ENCODE measurements at regions not wholly inside any gene's neighbourhood (a gene's known extent, or its start where the extent isn't known, plus 50 kb on each side); places are given as distances from the start of the nearest gene placed in this dataset.
"Not testable (repeated sequence)": the region's sequence is repeated elsewhere in the genome, so short reads cannot be mapped to it uniquely, and the experiment has no call there.

DNA sequence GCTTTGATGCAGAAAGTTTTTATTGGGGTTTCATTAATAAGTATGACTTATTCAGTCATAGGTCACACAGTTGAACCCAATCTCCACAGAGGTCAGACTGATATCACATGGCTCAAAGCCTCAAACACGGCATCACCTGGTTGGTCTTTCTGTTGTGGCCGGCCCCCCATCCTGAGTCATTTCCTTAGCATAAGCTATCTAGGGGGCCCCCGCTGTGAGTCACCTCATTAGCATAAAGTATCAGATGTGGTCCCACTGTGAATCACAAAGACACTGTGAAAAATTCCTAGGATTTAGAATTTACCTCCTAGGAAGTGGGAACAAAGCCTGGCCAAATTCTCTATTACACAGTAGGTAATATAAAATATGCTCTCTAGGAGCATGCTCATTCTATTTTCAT lies 502.2 kb downstream of the PYDC2 start:
- DNase-seq (ENCODE audit: low spot score), result no peak

DNA sequence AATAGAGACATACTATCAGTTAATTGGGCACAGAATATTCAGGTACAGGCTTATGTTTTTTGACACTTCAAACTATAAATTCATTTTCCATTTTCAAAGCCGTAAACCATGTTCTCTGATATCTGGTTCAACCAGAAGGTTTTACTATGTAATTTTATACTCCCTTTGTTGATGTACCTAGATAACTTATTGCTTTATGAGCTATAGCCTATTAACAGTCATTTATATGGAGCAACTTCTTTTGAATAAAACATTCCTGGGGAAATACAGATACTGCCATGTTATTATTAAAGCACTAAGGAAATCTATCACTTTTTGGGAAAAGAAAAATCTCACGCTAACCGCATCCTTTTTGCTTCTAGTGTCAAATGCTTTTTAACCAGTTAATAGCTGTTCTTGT lies 505.6 kb downstream of the PYDC2 start:
- no peak for DNase-seq (ENCODE audit: low spot score)

DNA sequence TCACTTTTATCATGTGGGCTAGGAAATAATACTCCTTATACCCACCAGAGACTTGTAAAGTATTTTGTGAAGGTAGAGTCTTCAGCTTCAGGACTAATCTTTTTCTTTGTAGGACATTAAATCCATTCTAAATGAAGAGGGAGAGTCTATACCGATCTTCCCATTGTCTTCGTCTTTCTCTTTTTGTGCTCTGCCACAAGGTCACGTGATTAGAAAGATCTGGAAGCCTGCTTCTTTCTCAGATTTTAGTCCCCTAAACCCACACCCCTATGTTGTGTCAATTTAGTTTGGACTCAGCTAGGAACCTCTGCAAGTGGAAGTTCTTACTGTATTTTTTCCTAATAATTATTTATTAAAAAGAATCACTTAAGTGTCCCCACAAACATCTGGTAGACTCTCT lies 507.3 kb downstream of the PYDC2 start:
- no peak for DNase-seq (ENCODE audit: low spot score)

DNA sequence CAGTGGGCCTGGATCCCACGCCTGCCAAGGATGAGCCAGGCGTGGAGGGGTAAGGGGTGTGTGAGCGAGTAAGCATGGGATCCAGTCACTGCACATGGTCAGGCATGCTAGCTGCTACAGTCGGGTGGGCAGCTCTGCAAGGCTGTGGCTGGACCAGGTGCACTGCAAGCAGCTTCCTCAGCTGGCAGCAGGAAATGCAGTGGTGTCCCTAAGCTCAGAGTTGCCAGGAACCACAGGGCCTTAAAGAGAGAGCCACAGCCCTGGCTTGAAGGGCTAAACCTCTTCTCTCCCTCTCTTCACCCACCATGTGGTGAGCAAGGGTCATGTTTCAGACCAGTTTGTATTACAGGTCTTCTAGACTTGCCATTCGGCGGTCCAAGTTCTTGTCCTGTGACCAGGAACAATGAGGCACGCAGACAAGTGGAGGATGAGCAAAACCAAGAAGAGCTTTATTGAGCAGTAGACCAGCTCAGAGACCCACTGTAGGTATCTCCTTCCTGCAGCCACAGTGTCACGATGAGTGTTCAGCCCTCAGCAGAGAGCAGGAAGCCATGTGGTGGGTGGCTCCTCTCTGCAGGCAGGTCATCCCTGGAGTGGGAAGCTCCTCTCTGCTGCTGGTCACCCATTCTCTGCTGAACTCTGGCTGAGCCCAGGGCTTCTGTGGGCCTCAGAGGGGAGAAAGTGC lies 511.9 kb downstream of the PYDC2 start:
- DNase-seq (ENCODE audit: low spot score), result no peak

- DNase-seq (ENCODE audit: low spot score), result no peak
Observed at GRCh38 chr3:191973820-191974219, 512.9 kb downstream of the PYDC2 start.

GRCh38 chr3:191975936-191976335 lies 515.0 kb downstream of the PYDC2 start:
- DNase-seq (ENCODE audit: low spot score), result no peak

DNA sequence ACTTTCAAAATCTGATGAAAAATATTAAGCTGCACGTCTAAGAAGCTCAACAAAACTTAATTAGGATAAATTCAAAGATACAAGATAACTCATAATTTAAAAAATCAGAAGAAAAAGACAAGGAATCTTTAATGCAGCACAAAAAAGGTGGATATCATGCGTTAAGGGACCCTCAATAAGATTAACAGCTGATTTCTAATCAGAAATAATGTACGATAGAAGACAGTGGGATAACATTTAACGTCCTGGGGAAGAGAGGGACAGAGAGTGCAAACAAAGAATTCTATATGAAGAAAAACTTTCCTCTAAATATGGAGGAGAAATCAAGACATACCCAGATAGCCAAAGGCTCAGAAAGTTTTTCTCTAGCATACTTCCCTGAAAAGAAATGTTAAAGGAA lies 519.5 kb downstream of the PYDC2 start:
- DNase-seq (ENCODE audit: low spot score), result no peak

GRCh38 chr3:191982481-191982880 lies 521.5 kb downstream of the PYDC2 start:
- DNase-seq (ENCODE audit: low spot score), result no peak

GRCh38 chr3:191985691-191986090 lies 524.7 kb downstream of the PYDC2 start:
- no peak for DNase-seq (ENCODE audit: low spot score)

DNA sequence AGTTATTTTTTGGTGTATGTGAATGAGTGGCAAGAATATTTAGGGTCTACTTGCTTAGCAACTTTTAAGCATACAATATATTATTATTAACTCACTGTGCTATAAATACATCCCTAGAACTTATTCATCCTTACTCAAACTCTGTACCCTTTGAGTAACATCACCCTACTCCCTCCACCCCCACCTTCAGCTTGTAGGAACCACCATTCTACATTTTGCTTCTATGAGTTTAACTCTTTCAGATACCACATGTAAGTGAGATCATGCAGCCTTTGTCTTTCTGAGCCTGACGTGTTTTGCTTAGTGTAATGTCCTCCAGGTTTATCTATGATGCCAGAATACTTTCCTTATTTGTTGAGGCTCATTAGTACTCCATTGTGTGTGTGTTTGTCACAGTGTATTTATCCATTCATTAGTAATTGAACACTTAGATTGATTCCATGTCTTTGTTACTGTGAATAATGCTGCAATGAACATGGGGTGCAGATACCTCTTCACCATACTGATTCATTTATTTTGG lies 526.9 kb downstream of the PYDC2 start:
- DNase-seq (ENCODE audit: low spot score), result no peak

DNA sequence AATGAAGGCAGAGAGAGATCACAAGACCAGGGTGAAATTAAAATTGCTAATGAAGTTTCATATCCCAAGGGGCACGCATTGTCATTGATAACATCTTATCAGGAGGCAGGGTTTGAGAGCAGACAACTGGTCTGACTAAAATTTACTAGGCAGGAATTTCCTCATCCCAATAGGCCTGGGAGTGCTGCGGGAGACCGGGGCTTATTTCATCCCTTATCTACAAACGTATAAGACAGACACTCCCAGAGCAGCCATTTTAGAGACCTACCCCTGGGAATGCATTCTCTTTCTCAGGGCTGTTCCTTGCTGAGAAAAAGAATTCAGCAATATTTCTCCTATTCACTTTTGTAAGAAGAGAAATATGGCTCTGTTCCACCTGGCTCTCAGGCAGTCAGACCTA lies 533.0 kb downstream of the PYDC2 start:
- not testable (repeated sequence) for DNase-seq (ENCODE audit: low spot score)

DNA sequence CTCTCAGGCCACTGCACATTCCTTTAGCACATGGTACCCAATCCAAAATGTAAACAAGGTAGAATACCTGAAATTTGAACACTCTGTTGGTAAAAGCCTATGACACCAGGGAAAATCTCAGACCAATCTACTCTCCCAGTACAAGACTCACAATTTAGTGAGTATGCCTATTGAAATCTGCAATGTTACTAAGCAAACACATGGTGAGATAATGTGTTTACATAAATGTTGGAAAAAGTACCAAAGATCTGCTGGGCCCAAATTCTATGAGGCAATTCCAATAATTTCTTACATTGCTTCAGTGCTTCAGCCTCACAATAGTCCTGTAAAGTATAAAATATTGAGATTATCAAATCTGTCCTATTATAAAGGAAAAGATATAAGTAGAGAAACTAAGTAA lies 536.1 kb downstream of the PYDC2 start:
- no peak for DNase-seq (ENCODE audit: low spot score)

- DNase-seq (ENCODE audit: low spot score), result no peak
Observed at GRCh38 chr3:191997579-191998268, 536.8 kb downstream of the PYDC2 start.

DNA sequence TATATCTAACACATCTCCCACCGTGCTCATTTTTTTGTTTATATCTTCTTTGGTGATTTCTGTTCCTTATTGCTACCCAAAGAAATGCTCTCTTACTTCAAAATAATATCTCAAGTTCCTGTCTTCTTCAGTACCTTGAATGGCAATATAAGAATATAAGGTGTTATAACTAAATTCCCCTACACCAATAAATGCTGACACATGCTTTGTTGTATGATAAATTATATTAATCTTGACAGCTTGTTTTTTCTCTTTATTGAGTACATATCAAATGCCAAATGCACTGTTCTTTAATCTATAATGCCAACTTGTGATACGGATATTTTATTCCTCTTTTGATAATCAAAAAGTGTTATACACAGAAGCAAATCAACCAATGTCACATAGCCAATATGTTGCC lies 540.3 kb downstream of the PYDC2 start:
- DNase-seq (ENCODE audit: low spot score), result no peak

DNA sequence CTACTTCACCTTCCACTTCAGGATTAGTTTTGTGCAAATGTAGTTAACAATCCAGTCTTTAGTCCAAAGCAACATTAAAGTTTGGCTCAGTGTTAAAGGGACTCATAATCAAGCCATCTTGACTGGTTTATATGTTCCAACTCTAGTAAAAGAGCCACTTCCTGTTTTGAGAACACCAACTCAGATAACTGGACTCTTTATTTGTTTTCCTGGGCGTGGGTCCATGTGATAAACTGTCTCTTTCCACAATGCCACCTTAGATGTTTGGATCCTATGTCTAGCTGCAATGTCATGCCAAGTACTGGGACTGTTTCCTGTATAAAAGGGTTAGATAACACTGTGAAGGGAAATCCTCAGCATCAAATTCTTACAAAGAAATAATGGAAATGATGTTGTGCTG lies 545.0 kb downstream of the PYDC2 start:
- DNase-seq (ENCODE audit: low spot score), result no peak

GRCh38 chr3:192009903-192010302 lies 548.9 kb downstream of the PYDC2 start:
- DNase-seq (ENCODE audit: low spot score), result no peak

DNA sequence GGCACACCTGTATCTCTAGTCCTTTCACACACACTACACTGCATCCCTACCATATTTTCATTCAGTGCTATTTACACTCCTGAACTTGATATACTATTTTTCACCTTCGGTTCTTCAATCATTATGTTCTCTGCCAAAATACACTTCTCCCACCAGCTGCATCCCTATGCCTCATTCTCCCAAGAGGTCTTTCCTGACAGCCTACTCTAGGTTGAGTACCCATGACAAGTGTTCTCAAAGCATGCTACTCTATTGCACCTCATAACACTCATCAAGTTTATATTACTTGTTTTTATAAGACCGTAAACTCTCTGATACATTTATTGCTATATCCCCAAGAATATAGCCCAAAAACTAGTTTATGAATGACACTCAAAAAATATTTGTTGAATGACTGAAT lies 549.5 kb downstream of the PYDC2 start:
- no peak for DNase-seq (ENCODE audit: low spot score)

- DNase-seq (ENCODE audit: low spot score), result no peak
Observed at GRCh38 chr3:192011137-192011536, 550.2 kb downstream of the PYDC2 start.

- DNase-seq (ENCODE audit: low spot score), result no peak
Observed at GRCh38 chr3:192013110-192013509, 552.1 kb downstream of the PYDC2 start.

GRCh38 chr3:192022412-192022811 lies 561.4 kb downstream of the PYDC2 start:
- DNase-seq (ENCODE audit: low spot score), result peak; percentile 10

GRCh38 chr3:192024751-192025150 lies 563.8 kb downstream of the PYDC2 start:
- no peak for DNase-seq (ENCODE audit: low spot score)

DNA sequence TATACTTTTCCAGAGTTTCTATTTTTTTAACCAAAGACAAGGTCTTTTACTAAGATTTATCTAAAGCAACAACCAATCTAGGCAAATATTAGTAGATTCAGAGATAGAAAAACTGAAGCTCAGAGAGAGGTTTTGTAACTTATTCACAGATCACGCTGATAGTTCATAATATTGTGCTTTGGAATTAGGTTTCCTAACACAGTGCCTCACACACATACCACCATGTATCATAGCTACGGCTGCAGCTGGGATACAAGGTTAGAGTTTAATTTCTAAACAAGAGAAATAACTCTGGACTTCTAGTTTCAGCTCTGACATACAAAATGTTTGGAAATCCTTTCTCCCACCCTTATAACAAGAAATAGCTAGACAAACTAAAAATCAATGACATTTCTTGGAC lies 565.7 kb downstream of the PYDC2 start:
- DNase-seq (ENCODE audit: low spot score), result no peak

DNA sequence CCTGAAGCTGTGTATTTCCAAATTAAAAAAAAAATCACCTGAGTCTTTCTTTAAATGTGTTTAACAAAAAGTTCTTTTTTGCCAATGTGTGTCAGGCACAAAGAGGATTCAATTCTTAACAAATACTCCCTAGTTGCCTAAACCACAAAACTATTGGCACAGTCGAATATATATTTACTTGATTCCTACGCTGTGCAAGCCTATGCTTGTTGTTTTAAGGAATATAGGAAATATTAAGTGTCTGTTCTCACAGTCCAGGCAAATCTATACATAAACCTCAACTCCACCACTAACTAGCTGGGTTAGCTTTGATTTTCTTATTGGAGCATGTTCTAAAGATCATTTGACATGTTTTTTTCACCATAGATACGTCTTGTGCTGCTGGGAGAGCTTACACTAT lies 571.0 kb downstream of the PYDC2 start:
- DNase-seq (ENCODE audit: low spot score), result no peak

DNA sequence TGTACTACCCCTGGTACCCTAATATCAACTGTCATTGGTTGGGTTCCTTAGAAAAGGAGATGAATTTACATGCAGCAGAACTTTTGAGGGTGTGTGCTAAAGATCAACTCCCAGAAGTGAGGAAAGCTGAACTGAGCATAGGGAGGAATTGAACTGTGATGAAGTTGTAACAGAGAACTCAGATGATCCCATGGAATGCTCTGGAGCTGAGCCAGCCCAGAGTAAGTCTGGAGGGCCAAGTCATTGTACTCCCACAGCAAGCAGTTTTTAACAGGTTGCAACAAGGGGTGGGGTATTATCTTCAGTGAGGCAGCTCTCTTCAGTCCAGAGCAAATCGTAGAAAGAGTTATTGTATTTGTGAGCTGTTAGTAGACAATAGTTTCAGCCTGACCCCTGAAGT lies 572.3 kb downstream of the PYDC2 start:
- DNase-seq (ENCODE audit: low spot score), result no peak
